Smooth muscle cell (in vitro differentiated cells): ENCODE measurements at regions not wholly inside any gene's neighbourhood (a gene's known extent, or its start where the extent isn't known, plus 50 kb on each side); places are given as distances from the start of the nearest gene placed in this dataset.

Experiments used
- DNase-seq: peaks from one replicate; lab custom pipeline; 2025; ENCODE audit not compliant: unreplicated experiment; lab: John Stamatoyannopoulos, UW
- H2AFZ ChIP-seq: fragments of 200-600 bp; sonication (generic); 2 replicates; pipeline ENCODE4 v1.6.0; 2016; ENCODE audit warnings: antibody characterized with exemption, low read depth, mild to moderate bottlenecking
- H3F3A ChIP-seq: fragments of 200-600 bp; sonication (generic); 2 replicates; pipeline ENCODE4 v1.6.0; 2017; ENCODE audit warnings: antibody characterized with exemption, low read depth
- H3K27ac ChIP-seq: fragments of 200-600 bp; sonication (generic); 2 replicates; pipeline ENCODE4 v1.5.1; 2016; ENCODE audit warnings: low read depth, mild to moderate bottlenecking
- H3K27me3 ChIP-seq: fragments of 200-600 bp; sonication (generic); 2 replicates; pipeline ENCODE4 v1.6.1; 2016; ENCODE audit warnings: low read depth, mild to moderate bottlenecking
- H3K36me3 ChIP-seq: fragments of 200-600 bp; sonication (generic); 2 replicates; pipeline ENCODE4 v1.5.1; 2016; ENCODE audit warnings: low read depth
- H3K4me1 ChIP-seq: fragments of 200-600 bp; sonication (generic); 2 replicates; pipeline ENCODE4 v1.5.1; 2016; ENCODE audit warnings: low read depth
- H3K4me2 ChIP-seq: fragments of 200-600 bp; sonication (generic); 2 replicates; pipeline ENCODE4 v1.6.0; 2016; ENCODE audit warnings: mild to moderate bottlenecking
- H3K4me3 ChIP-seq: fragments of 200-600 bp; sonication (generic); 2 replicates; pipeline ENCODE4 v1.5.1; 2016; ENCODE audit warnings: mild to moderate bottlenecking
- H3K79me2 ChIP-seq: fragments of 200-600 bp; sonication (generic); 2 replicates; pipeline ENCODE4 v1.6.0; 2016; ENCODE audit warnings: low read depth, mild to moderate bottlenecking
- H3K9ac ChIP-seq: fragments of 200-600 bp; sonication (generic); 2 replicates; pipeline ENCODE4 v1.6.0; 2016; ENCODE audit warnings: low read depth
- H3K9me3 ChIP-seq: fragments of 200-600 bp; sonication (generic); replicated peaks from 2 replicates; pipeline ENCODE4 v1.5.1; 2016; ENCODE audit warnings: low read depth
- H4K20me1 ChIP-seq: fragments of 200-600 bp; sonication (generic); 2 replicates; pipeline ENCODE4 v1.6.0; 2016; ENCODE audit warnings: low read depth
- CTCF ChIP-seq: fragments of 200-600 bp; sonication (generic); IDR thresholded peaks from 2 replicates; pipeline ENCODE4 v1.5.1; 2017; ENCODE audit warnings: borderline replicate concordance, mild to moderate bottlenecking, antibody characterized with exemption; ENCODE audit not compliant: insufficient read depth, poor library complexity, severe bottlenecking
- WGBS: methylation state at CpG from one replicate; pipeline ENCODE4 v1.1.7; 2016; ENCODE audit warnings: low lambda C conversion rate; 5-methylcytosine and 5-hydroxymethylcytosine counted together

- H3K9ac ChIP-seq: no peak overlapping the region
- no peak overlapping the region for H2AFZ ChIP-seq
- no peaks in the 10 kb centered on the region for H3K27me3 ChIP-seq
- H3K9me3 ChIP-seq: no peaks in the 10 kb centered on the region
- 63% methylated on average over 3 of the region's 3 CpGs for WGBS
- no peaks in the 10 kb centered on the region for H3K36me3 ChIP-seq
- H3F3A ChIP-seq: no peaks in the 10 kb centered on the region
- H4K20me1 ChIP-seq: no peaks in the 10 kb centered on the region
- no peak overlapping the region for H3K4me3 ChIP-seq
- DNase-seq: no peak
- no peaks in the 10 kb centered on the region for H3K4me1 ChIP-seq
- H3K4me2 ChIP-seq: no peak overlapping the region
- no peak overlapping the region for H3K27ac ChIP-seq
- no peaks in the 10 kb centered on the region for H3K79me2 ChIP-seq
- no peak for TF ChIP-seq CTCF
Measured at GRCh38 chr1:164310166-164310565, 248.8 kb upstream of the PBX1 start.

GRCh38 chr1:164311377-164311776 lies 247.6 kb upstream of the PBX1 start:
- Histone ChIP-seq H3K4me1 (no peaks in the 10 kb centered on the region), H3K4me2 (no peak overlapping the region), H3K79me2 (no peaks in the 10 kb centered on the region), H3K27ac (no peak overlapping the region), H3K27me3 (no peaks in the 10 kb centered on the region), H3K9ac (no peak overlapping the region), H3K4me3 (no peak overlapping the region), H3K36me3 (no peaks in the 10 kb centered on the region), H4K20me1 (no peaks in the 10 kb centered on the region), H3F3A (no peaks in the 10 kb centered on the region), H3K9me3 (no peaks in the 10 kb centered on the region), H2AFZ (no peak overlapping the region)
- no peak for TF ChIP-seq CTCF
- no peak for DNase-seq
- 76% methylated on average over 5 of the region's 5 CpGs for WGBS

GRCh38 chr1:164320790-164321731 lies 237.9 kb upstream of the PBX1 start:
- H3K9ac ChIP-seq: no peak overlapping the region
- peaks cover 24% of the 10 kb centered on the region for H3K27me3 ChIP-seq
- H3K4me2 ChIP-seq: peak overlapping the region; percentile 99
- TF ChIP-seq CTCF: no peak
- no peaks in the 10 kb centered on the region for H4K20me1 ChIP-seq
- H3K4me1 ChIP-seq: peaks cover 5% of the 10 kb centered on the region
- WGBS: 9% methylated on average over 48 of the region's 56 CpGs
- H3K79me2 ChIP-seq: no peaks in the 10 kb centered on the region
- peak overlapping the region; percentile 62 for H3K4me3 ChIP-seq
- no peaks in the 10 kb centered on the region for H3K9me3 ChIP-seq
- DNase-seq: no peak
- no peak overlapping the region for H3K27ac ChIP-seq
- H3K36me3 ChIP-seq: no peaks in the 10 kb centered on the region
- H3F3A ChIP-seq: no peaks in the 10 kb centered on the region
- H2AFZ ChIP-seq: peak overlapping the region; percentile 97
